Effector memory CD8-positive, alpha-beta T cell (primary cell): ENCODE measurements at regions not wholly inside any gene's neighbourhood (a gene's known extent, or its start where the extent isn't known, plus 50 kb on each side); places are given as distances from the start of the nearest gene placed in this dataset.

ENCODE experiments used
- ATAC-seq: fragments of 150-1000 bp; cut with Tn5 transposase; replicated peaks from 2 replicates; pipeline ENCODE4 v1.10.0; 2021; ENCODE audit warnings: mild to moderate bottlenecking, moderate library complexity
- DNase-seq, 3 experiments: peaks; one replicate each; pipeline ENCODE4 v3.0.0; 2021
- H3K27ac Mint-ChIP-seq, 2 donors: one replicate each; pipeline ENCODE4 v1.8.0; 2022; ENCODE audit warnings: mild to moderate bottlenecking in 2 of 2, mixed read lengths in 2 of 2, moderate library complexity in 2 of 2
- H3K27me3 Mint-ChIP-seq, 2 donors: one replicate each; pipeline ENCODE4 v1.8.0; 2022; ENCODE audit warnings: mixed read lengths in 2 of 2
- H3K36me3 Mint-ChIP-seq: one replicate; pipeline ENCODE4 v1.8.0; 2022; ENCODE audit warnings: mild to moderate bottlenecking, moderate library complexity, mixed read lengths; ENCODE audit not compliant: insufficient read depth
- H3K4me1 Mint-ChIP-seq, 2 donors: one replicate each; pipeline ENCODE4 v1.8.0; 2022; ENCODE audit warnings: low read depth in 2 of 2, mixed read lengths in 2 of 2
- H3K4me3 Mint-ChIP-seq, 2 donors: one replicate each; pipeline ENCODE4 v1.8.0; 2022; ENCODE audit warnings: mild to moderate bottlenecking in 2 of 2, mixed read lengths in 2 of 2, moderate library complexity in 2 of 2
- H3K9me3 Mint-ChIP-seq, 2 donors: one replicate each; pipeline ENCODE4 v1.8.0; 2022; ENCODE audit warnings: mixed read lengths in 2 of 2

DNA sequence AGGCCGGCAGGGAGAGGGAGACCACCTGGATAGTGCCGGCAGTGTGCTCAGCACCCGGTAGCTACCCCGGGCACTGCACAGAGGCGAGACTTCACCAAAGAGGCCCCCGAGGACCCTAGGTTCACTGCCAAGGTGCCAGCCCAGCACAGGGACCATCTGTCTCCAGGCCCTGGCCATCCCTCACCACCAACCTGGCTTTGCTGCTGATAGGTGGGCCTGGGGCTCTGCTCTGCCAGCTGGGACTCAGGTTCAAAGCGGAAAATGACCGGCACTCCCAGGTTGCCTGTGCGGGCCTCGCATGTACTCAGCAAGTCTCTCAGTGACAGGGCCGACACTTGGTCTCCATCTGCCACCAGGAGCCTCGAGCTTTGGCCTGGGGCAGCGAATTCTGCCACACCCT, 812.2 kb downstream of the BRD1 start:
- H3K36me3 Mint-ChIP-seq: no peaks in the 10 kb centered on the region
- H3K9me3 Mint-ChIP-seq: no peaks in the 10 kb centered on the region
- H3K27ac Mint-ChIP-seq: no peak overlapping the region
- H3K27me3 Mint-ChIP-seq: peaks cover 6 to 49% of the 10 kb centered on the region in 2 donors
- H3K4me1 Mint-ChIP-seq: no peaks in the 10 kb centered on the region
- H3K4me3 Mint-ChIP-seq: no peak overlapping the region
- ATAC-seq (no peak), DNase-seq (no peak)

DNA sequence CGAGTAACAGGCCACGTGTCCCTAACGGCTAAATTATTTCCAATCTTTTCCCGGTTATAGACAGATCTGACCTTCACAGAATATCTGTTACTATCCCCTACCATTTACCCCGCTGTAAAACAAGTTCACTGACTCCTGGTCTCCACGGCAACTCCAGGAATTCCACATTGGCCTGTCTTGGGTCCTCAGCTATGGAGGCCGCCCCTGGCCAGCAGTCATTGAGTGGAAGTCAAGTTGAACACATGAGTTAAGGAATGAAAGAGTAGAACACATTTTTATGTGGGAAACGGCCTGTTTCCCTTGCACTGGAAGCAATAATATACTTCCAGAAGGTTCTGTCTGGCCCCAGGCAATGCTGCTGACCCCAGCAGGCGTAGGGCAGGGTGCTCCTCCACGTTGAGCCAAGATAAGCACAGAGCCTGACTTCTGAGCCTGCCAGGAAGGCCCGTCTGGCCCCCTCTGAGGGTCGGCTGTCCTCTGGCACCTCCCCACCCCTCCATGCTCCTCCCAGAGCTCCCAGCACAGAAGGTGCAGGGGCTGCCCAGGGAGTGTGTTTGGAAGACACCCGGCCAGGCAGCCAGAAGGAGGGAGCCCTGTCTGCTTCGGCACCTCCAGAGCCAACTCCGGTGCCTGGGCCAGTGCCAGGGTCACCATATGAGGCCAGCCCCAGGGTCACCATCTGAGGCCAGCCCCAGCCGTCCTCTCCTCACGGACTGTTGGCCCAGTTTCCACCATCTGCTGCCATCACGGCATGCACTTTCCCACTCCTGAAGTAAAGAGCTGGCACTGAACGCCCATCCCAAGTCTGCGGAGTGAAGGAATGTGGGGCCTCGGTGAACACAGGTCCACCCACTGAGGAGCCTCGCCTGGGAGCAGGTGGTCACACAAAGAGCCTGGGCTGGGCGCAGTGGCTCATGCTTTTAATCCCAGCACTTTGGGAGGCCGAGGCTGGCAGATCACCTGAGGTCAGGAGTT, 813.2 kb downstream of the BRD1 start:
- Mint-ChIP-seq H3K4me3 (no peak overlapping the region), H3K4me1 (no peaks in the 10 kb centered on the region), H3K27ac (no peak overlapping the region), H3K36me3 (no peaks in the 10 kb centered on the region), H3K27me3 (peaks cover 13 to 59% of the 10 kb centered on the region in 2 donors), H3K9me3 (no peaks in the 10 kb centered on the region)
- DNase-seq (no peak), ATAC-seq (no peak)

DNA sequence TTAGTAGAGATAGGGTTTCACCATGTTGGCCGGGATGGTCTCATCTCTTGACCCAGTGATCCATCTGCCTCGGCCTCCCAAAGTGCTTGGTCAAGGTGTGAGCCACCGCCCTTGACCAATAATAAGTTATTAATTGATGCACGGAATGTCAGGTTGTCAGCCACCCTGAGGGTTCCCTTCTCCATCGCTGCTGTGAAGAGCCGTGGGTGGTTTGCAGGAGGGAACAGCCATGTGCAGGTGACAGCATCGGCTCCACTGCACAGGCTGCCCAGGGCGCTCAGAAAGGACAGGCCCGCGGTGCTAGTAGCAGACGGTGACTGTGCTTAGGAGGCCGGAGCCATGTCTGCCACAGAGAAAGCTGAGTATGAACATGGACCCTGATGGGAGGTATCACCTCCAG, 814.0 kb downstream of the BRD1 start:
- DNase-seq (no peak), ATAC-seq (no peak)
- Mint-ChIP-seq H3K4me3 (no peak overlapping the region), H3K4me1 (no peaks in the 10 kb centered on the region), H3K27me3 (peaks cover 13 to 65% of the 10 kb centered on the region in 2 donors), H3K9me3 (no peaks in the 10 kb centered on the region), H3K36me3 (no peaks in the 10 kb centered on the region), H3K27ac (no peak overlapping the region)

DNA sequence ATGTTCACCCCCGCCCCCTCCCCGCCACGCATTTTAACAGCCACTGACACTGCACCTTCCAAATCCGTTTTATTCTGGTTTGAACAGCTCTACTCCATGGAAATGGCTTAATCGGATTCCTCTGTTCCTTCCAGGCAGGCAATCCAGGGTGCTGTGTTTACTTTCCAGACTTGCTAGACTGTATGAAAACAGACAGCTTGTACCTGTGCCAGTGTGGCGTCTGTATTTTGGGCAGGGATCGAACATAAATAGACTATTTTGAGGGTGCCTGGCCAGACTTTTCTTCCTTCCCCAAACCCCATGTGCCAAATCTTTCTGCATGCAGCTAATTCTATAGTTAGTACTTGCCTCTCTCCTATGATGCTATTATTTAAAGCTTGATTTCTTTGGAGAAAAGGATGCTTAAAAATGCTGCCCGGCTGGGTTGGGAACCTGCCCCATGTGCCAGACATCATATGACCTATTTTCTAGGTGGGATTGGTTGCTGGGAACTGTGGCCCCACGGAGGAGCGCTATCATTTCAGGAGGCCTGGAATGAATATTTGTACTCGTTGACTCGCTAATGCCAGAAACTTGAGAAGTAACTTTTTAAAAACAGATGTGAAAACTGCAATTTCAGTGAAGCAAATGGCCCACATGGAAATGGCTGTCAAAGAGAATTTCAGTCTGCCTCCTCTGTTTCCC, 814.8 kb downstream of the BRD1 start:
- no peaks in the 10 kb centered on the region for H3K36me3 Mint-ChIP-seq
- no peak overlapping the region for H3K27ac Mint-ChIP-seq
- no peak overlapping the region for H3K4me3 Mint-ChIP-seq
- H3K4me1 Mint-ChIP-seq: no peaks in the 10 kb centered on the region
- ATAC-seq (no peak), DNase-seq (no peak)
- H3K27me3 Mint-ChIP-seq: peaks cover 13 to 57% of the 10 kb centered on the region in 2 donors
- H3K9me3 Mint-ChIP-seq: no peaks in the 10 kb centered on the region

DNA sequence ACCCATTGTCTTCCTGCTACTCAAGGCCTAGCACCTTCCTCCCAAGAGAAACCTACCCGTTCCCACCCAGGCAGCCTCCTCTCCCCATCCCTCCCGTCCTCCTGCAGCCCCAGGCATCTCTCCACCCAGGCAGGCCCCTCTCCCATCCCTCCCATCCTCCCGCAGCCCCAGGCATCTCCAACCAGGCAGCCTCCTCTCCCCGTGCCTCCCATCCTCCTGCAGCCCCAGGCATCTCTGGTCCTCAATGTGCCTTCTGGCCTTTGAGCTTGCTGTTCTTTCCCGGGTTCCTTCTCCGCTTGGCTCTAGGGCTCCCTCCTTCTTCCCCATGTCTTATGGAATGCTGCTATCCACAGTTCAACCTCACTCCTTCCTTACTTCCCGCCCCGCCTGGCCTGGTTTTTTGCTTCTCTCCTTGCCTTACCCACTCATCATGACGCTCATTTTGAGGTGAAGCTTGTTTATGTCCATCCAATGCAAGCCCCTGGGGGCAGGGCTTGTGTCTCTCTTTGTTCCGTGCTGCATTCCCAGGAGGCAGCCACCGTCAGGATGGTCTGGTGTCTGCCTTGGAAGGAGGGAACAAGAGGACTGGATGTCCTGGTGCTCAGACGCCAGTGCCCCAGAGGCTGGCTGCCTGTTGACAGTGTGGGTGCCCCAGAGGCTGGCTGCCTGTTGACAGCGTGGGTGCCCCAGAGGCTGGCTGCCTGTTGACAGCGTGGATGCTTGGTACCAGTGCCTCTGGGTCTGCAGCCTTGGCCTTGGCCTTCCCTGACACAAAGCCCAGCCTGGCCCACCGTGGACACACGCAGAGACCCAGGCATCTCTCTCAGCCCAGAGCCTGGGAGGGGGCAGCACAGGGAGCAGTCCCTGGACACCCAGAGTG, 815.7 kb downstream of the BRD1 start:
- ATAC-seq (no peak), DNase-seq (no peak)
- Mint-ChIP-seq H3K9me3 (no peaks in the 10 kb centered on the region), H3K27ac (no peak overlapping the region), H3K4me3 (no peak overlapping the region), H3K4me1 (no peaks in the 10 kb centered on the region), H3K36me3 (no peaks in the 10 kb centered on the region), H3K27me3 (peaks cover 13 to 50% of the 10 kb centered on the region in 2 donors)

DNA sequence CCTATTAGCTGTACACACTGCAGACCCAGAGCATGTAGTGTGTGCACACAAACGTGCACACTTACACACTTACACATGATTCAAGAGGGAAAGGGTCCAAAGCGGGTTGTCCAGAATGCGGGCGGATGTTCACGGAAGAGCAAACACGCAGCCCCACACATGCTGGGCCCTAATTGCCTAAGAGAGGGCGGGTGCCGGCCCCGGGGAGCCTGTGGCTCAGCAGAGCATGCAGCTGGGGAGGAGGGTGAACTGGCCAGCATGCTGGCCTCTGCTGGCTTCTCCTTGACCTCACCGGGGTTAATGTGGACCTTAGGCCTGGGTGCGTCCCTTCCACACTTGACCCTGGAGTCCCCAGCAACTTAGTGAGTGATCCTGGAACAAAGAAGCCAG, 816.3 kb downstream of the BRD1 start:
- no peak for DNase-seq
- Mint-ChIP-seq H3K4me3 (no peak overlapping the region), H3K36me3 (no peaks in the 10 kb centered on the region), H3K9me3 (no peaks in the 10 kb centered on the region), H3K27me3 (peaks cover 13 to 50% of the 10 kb centered on the region in 2 donors), H3K27ac (no peak overlapping the region), H3K4me1 (no peaks in the 10 kb centered on the region)
- no peak for ATAC-seq

DNA sequence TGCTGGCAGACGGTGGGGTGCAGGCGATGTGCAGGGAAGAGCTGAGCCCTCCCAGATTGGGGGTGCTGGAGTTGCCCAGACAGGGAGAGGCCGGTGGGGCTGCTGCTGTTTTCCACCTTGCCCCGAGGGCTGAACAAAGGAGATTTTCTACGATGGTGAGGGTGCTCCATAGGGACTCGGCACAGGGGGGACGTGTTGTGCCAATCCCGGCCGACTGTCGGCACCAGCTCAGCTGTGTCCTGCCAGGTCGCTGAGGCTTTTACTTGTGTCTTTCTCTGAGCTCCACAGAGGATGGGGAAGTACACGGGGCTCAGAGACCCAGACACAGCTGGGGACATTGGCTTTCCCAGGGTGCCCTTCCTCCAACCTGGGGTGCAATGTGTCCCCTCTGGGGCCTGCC, 816.8 kb downstream of the BRD1 start:
- no peak overlapping the region for H3K27ac Mint-ChIP-seq
- peaks cover 13 to 50% of the 10 kb centered on the region in 2 donors for H3K27me3 Mint-ChIP-seq
- no peaks in the 10 kb centered on the region for H3K36me3 Mint-ChIP-seq
- ATAC-seq (no peak), DNase-seq (no peak)
- H3K4me1 Mint-ChIP-seq: no peaks in the 10 kb centered on the region
- H3K9me3 Mint-ChIP-seq: no peaks in the 10 kb centered on the region
- H3K4me3 Mint-ChIP-seq: no peak overlapping the region

DNA sequence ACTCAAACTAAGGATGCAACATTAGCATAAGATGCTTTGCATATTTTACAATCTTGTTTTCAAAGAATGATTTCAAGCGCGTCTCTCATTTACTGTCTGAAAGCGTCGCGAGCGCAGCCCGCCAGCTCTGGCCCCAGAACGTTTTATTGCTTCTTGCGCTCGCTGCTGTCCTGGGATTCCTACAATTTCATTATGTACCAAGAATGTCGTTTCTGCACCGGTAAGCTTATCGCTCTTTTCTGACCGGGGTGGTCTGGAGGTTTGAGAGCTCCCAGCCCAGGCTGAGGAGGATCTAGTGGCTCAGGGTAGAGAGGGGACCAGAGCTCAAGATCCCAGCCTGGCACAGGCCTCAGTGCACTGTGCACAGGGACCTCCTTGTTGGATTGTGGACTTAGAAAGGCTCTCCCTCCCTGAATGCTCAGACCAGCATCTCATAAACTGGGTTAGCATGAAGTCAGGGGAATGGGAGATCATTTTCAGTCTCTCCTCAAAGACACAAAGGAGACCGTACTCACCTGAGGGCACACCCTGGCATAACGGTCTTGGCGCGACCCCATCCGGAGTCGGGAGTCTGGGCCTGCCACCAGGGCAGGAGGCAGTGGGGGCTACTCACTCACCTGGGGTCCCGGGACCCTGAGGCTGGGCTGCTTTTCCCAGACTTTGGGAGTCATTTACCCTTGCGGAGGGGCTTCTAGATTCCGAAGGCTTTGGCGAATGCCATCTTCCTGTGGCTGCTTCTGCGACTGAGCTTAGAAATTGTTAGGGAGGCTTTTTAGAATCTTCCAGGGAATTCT, 817.4 kb downstream of the BRD1 start:
- Mint-ChIP-seq H3K27ac (no peak overlapping the region), H3K36me3 (no peaks in the 10 kb centered on the region), H3K4me1 (no peaks in the 10 kb centered on the region), H3K27me3 (peaks cover 10 to 47% of the 10 kb centered on the region in 2 donors), H3K4me3 (no peak overlapping the region), H3K9me3 (no peaks in the 10 kb centered on the region)
- DNase-seq: no peak
- no peak for ATAC-seq

DNA sequence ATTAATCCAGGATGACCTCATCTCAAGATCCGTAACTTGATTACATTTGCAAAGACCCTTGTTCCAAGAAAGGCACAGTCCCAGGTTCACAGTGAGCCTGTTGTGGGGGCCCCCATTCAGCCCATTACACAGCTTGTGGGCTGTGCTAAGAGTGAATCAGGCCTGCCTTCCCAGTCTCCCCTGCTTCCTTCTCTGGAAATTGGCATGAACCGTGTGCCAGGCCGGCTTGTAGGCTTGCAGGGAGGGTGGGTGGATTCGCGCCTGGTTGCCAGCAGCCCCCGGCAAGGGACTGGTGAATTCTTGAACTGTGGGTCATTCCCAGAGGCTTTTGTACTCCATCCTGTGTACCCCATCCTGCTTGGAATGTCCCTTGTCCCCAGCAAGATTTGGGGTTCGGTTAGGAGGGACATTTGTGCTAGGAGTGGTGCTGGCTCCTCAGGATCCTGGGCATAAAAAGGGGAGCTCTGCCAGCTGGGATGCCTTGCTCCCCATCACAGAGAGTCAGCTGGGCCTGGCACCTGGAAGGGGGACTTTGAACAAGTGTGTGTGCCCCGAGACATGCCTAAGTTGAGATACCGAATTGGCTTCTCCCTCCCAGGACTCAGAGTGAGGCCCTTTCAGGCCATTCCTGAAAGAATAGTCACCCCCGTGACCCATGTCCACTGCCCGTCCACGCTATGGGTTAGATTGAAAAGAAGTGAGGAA, 818.2 kb downstream of the BRD1 start:
- DNase-seq: no peak
- Mint-ChIP-seq H3K4me3 (no peak overlapping the region), H3K36me3 (no peaks in the 10 kb centered on the region), H3K27me3 (peaks cover 8 to 44% of the 10 kb centered on the region in 2 donors), H3K9me3 (no peaks in the 10 kb centered on the region), H3K27ac (no peak overlapping the region), H3K4me1 (no peaks in the 10 kb centered on the region)
- ATAC-seq: no peak

DNA sequence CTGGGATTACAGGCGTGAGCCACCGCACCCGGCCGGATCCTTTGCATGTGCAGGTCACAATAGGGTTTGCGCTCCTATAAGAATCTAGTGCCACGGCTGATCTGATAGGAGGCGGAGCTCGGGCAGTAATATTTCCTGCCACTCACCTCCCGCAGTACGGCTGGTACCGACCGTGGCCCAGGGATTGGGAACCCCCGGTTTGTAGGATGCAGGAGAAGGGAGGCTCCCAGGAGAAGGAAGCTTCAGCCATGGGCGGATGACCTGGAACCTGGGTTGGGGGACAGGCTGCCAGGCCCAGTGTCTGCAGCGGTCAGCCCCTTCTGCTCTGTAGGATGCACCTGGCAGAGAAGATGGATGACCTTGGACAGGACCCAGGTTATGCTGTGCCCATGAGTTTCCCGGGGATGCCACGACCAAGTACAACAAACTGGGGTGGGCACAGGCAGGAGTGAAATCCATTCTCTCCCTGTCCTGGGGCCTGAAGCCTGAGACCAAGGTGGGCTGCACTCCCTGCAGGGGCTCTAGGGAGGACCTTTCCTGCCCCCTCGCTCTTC, 818.9 kb downstream of the BRD1 start:
- DNase-seq (no peak), ATAC-seq (no peak)
- Mint-ChIP-seq H3K27ac (no peak overlapping the region), H3K4me3 (no peak overlapping the region), H3K36me3 (no peaks in the 10 kb centered on the region), H3K9me3 (no peaks in the 10 kb centered on the region), H3K4me1 (no peaks in the 10 kb centered on the region), H3K27me3 (peaks cover 11 to 43% of the 10 kb centered on the region in 2 donors)

DNA sequence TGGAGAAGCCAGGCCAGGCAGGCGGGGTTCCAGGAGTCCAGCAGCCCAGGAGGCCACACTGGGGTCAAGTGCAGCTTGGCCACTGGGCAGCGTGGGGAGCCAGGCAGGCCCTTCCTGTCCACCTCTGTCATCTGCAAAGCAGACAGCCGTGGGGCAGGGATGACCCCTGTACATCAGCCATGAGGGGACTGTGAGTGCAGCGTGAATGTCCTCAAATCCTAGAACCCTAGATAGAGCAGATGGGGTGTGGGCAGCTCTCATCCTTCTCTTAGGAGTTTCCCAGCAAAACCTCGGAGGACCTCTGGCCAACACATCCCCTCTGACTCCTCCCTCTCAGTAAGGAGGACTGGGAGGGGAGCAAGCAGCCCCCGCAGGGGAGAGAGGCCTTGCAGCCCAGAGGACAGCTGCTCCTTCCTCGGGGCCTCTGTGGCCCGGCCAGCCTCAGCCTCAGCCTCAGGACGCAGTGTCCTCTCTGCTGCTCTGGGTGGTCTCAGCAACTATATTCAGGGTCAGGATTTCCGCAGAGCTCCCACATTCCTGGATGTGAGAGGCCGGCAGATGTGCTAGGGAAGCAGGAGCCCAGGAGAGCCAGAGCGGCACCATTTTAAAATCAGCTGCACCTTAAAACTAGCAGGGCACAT, 820.5 kb downstream of the BRD1 start:
- H3K4me3 Mint-ChIP-seq: no peak overlapping the region
- H3K27me3 Mint-ChIP-seq: peaks cover 11 to 40% of the 10 kb centered on the region in 2 donors
- no peaks in the 10 kb centered on the region for H3K9me3 Mint-ChIP-seq
- DNase-seq (no peak), ATAC-seq (no peak)
- H3K4me1 Mint-ChIP-seq: no peaks in the 10 kb centered on the region
- H3K36me3 Mint-ChIP-seq: no peaks in the 10 kb centered on the region
- H3K27ac Mint-ChIP-seq: no peak overlapping the region
